Activated naive CD4-positive, alpha-beta T cell treated with anti-CD3 and anti-CD28 coated beads, Interleukin-2, amount 50 U/mL, for 72 hours (primary cell): ENCODE measurements at regions not wholly inside any gene's neighbourhood (a gene's known extent, or its start where the extent isn't known, plus 50 kb on each side); places are given as distances from the start of the nearest gene placed in this dataset.

Experiments used
- ATAC-seq, 2 donors: fragments of 150-1000 bp; cut with Tn5 transposase; 2 replicates each; pipeline ENCODE4 v1.10.0; 2021; ENCODE audit warnings: mild to moderate bottlenecking in 2 of 2, moderate library complexity in 2 of 2
- DNase-seq, 2 donors: peaks; one replicate each; pipeline ENCODE4 v3.0.0; 2021 to 2022; ENCODE audit warnings: low spot score in 2 of 2
- H3K27ac Mint-ChIP-seq, 2 donors: one replicate each; pipeline ENCODE4 v1.8.0; 2022; ENCODE audit warnings: mild to moderate bottlenecking in 2 of 2, mixed read lengths in 2 of 2
- H3K36me3 Mint-ChIP-seq, 2 donors: one replicate each; pipeline ENCODE4 v1.8.0; 2022; ENCODE audit warnings: mixed read lengths in 2 of 2
- H3K9me3 Mint-ChIP-seq, 2 donors: one replicate each; pipeline ENCODE4 v1.8.0; 2022; ENCODE audit warnings: mixed read lengths in 2 of 2

DNA sequence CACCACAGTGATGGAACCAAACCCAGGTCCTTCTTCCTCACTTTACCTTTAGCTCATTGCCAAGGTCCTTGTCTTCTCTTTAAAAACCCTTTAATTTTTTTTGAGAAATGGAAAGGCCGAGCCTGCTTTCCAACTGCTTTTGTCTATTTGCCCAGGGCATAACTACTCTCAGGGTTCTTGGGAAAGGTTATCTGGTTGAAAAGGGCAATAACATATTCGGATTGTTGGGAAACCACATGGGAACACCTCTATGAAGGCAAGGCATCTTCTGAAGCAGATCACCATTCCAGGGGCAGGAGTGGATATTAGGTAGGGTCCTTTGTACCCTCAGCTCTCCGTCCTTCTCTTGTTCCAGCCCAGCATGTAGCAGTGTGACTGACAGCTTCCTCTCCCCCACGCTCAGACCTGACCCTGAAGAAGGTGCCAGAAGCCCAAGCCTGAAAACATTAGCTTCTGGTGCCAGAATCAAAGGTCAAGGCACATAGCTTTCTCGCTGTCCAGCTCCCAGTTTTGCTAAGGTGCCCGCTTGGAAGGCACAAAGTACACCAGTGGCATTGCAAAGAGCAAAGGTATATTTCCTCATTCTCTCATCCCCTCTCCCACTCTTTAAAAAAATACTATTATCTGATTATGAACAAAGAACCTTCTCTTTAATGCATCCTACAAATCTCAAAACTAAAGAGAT lies 123.2 kb upstream of the LINC00305 start:
- ATAC-seq (no peak), DNase-seq (no peak)
- peaks cover 10 to 30% of the 10 kb centered on the region in 2 donors for H3K9me3 Mint-ChIP-seq
- H3K36me3 Mint-ChIP-seq, result no peaks in the 10 kb centered on the region
- no peak overlapping the region for H3K27ac Mint-ChIP-seq

DNA sequence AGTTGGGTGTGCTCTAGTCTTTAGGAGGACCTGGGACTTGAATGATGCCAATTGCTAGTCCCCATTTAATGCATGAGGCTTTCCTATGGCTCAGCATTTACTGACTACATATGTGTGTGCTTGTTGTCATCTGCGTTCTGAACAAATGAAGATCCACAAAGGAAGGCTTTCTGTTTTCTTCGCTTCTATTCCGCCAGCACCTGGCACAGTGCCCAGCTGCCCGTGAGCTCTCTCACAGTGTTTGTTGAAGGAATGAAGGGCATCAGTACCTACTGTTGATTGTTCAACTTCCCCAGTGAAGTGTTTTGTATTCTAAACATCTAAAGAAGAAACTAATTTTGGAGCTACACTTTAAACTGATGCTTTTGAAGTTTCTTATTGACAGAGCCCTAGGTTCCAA lies 122.4 kb upstream of the LINC00305 start:
- ATAC-seq (no peak), DNase-seq (no peak)
- Mint-ChIP-seq H3K36me3 (no peaks in the 10 kb centered on the region), H3K9me3 (peaks cover 6 to 27% of the 10 kb centered on the region in 2 donors), H3K27ac (no peak overlapping the region)

DNA sequence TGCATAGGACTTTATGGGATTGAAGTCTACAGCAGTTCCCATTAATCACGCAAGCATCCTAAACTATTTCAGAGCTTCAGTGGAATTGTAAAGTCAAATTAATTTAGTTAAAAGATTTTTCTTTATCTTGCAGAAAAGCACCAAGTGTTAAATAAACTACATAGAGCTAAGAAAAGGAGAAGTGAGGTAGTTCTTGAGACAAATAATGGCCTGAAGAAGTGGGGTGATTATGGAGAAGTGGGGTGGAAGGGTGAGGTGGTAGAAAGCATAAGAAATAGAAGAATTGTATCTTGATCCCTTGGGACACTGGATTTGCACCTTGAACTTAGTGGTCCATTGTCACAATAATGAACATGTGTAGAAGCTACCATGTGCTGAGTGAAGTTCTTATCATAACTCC lies 121.7 kb upstream of the LINC00305 start:
- Mint-ChIP-seq H3K36me3 (no peaks in the 10 kb centered on the region), H3K9me3 (peaks cover 9 to 29% of the 10 kb centered on the region in 2 donors), H3K27ac (no peak overlapping the region)
- DNase-seq (no peak), ATAC-seq (no peak)

DNA sequence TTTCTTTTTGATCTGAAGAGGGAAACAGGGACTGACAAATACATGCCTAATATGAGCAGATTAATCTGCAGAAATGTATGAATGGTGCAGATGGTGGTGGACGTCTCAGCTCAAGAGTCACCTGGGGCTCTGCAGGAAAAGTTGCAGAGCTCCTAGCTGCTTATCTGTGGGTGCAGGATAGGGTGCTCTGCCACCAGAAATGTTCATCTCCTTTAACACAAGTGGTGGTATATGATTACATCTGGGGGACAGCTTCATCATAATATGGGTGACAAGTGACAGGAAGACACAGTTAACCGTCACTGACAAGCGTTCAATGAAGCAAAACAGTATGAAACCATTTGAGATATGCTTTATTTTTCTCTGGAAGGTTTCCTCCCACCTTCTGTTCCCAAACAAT lies 121.2 kb upstream of the LINC00305 start:
- no peak for ATAC-seq
- Mint-ChIP-seq H3K9me3 (peaks cover 12 to 29% of the 10 kb centered on the region in 2 donors), H3K36me3 (no peaks in the 10 kb centered on the region), H3K27ac (no peak overlapping the region)
- DNase-seq, result no peak

DNA sequence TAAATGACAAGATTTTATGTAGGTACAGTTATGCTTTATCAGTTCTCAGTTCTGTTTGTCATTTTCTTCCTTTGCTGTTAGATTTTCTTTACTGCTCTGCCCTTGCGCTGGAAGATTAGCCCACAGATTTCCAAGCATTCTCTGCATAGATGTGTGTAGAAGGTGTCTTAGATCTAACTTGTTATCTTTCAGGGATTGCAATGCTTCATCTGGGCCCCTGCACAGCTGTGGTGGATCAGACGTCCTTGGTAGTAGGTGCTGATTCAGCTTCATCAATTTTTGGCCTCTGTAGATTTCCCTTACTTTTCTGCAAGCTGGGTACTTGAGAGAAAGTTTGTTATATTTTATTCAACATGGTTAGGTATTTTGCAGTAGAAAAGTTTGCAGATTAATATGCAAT lies 115.3 kb upstream of the LINC00305 start:
- DNase-seq (no peak), ATAC-seq (no peak)
- no peak overlapping the region for H3K27ac Mint-ChIP-seq
- H3K9me3 Mint-ChIP-seq, result peaks cover 8 to 13% of the 10 kb centered on the region in 2 donors
- no peaks in the 10 kb centered on the region for H3K36me3 Mint-ChIP-seq

DNA sequence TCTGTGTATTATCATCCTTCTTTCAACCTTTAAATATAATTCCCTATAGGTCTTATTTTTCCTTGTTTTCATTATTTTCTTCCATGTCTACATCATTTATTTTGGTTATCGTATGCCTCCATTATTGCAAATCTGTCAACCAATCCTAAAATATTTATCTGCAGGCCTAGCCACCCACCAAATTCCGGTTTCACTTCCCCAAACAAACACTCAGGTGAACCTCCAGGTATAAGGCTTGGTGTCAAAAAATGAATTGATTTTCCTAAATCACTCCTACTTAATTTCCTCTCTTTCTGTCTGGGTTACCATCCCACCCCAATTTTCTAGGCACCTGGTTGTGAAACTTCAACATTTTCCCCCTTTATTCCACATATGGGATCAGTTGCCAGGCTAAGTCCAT lies 111.9 kb upstream of the LINC00305 start:
- DNase-seq, result no peak
- ATAC-seq, result no peak
- Mint-ChIP-seq H3K27ac (no peak overlapping the region), H3K36me3 (no peaks in the 10 kb centered on the region), H3K9me3 (peaks cover 8 to 13% of the 10 kb centered on the region in 2 donors)

DNA sequence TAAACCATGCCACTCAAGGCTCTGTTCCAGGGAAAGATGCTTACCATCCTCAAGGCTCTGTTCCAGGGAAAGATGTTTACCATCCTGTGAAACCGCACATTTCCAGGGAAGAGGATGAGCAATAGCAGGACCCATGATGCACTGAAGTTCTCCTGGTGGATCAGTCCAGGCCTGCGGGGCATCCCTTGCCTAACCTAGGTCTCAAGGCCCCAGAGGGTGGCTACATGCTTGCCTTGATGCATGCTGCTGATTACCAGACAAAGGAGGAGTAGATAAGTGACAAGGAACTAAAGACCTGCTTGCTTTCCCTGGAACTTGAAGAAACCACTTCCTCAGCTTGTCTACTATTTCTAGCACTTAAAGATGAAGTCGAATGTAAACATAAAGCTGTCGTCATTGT lies 111.0 kb upstream of the LINC00305 start:
- no peak overlapping the region for H3K27ac Mint-ChIP-seq
- no peak for ATAC-seq
- DNase-seq, result no peak
- no peaks in the 10 kb centered on the region for H3K36me3 Mint-ChIP-seq
- peaks cover 6% of the 10 kb centered on the region in 2 donors for H3K9me3 Mint-ChIP-seq

DNA sequence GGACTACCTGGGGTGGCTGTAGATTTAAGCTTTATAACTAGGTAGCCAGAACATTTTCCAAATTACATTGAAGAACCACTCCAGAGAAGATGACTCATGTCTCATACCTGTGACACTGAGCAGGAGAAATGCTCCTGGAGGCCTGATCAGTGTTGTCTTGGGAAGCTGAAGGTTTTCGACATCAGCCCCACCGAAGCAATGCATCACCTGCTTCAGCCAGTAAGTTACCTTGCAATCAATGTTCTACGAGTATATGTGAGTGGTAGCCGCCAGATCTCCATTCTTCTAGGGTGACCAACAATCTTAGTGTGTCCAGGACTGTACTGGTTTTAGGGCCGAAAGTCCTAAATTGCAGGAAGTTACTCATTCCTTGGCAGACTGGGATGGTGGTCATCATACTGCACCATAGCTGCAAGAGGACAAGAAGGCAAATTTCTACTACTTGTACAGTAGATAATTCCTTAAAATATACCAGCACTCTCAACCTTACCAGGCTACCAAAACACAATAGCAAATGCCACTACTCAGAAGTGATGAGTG lies 109.3 kb upstream of the LINC00305 start:
- Mint-ChIP-seq H3K9me3 (peaks cover 4 to 6% of the 10 kb centered on the region in 2 donors), H3K27ac (no peak overlapping the region), H3K36me3 (no peaks in the 10 kb centered on the region)
- ATAC-seq (no peak), DNase-seq (no peak)

DNA sequence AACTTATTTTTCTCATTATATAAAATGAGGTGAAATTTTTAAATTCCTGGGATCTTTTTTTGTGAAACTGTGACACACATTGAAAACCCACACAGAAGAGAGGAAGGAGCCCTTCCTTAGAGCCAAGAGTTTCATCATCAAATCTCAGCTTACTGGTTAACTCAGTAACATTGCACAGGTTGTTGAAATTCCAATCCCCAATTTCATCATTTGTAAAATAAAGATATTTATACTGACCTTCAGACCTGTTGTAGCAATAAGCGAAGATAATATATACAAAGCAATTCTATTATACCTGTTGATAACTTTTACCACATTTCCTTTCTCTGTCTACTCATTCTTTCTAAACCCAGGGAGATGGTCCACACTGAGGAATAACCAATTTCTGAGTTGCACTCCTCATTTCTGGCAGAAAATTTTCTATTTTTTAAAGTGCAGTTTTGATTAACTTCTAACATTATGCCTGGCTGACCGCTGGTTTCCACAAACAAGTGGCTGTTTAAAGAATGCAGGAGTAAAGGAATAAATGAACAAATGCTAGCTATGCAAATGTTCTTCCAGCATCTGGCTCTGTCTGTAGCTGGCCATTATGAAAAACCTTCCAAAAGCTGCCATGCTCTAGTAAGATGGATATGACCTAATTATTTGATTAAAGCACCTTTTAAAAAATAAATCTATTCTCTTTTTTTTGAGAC lies 105.7 kb upstream of the LINC00305 start:
- ATAC-seq (no peak), DNase-seq (no peak)
- Mint-ChIP-seq H3K9me3 (peaks cover 5 to 7% of the 10 kb centered on the region in 2 donors), H3K36me3 (no peaks in the 10 kb centered on the region), H3K27ac (no peak overlapping the region)

DNA sequence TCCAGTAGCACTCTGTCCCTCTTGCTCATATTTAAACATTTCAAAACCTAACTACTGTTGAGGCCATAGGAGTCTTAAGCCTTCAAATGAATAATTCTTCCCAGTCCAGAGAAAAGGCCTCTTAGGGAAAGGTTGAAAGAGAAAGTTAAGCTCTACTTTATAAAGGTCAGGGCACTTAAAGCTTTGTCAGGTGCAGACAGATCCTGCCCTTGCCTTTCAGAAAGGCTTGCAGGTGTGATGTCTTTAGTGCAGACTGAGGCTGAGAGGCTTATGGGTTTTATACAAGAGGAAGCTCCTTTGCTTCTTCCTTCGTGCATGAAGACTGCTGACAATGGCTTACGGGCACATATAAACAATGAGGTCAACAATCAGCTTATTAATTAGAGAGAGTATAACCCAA lies 105.0 kb upstream of the LINC00305 start:
- no peak for ATAC-seq
- no peak overlapping the region for H3K27ac Mint-ChIP-seq
- H3K36me3 Mint-ChIP-seq, result no peaks in the 10 kb centered on the region
- DNase-seq, result no peak
- peaks cover 5 to 10% of the 10 kb centered on the region in 2 donors for H3K9me3 Mint-ChIP-seq

DNA sequence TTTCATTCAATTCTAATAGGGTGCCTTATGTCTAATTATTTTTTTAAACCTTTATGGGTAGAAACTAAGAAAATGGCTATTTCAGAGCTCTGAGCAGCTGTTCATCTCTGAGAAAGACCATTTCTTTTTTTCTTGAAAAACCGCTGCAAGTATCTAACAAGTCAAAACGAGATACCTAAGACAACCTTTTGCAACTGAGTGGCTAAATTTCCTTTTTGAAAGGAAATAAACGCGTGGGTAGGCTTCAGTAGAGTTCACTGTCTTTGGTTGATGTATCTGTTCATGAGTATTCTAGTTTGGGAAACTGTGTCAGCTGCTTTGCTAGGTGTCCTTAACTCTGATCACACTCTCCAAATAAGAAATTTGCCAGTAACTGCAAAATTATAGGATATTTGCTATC lies 104.3 kb upstream of the LINC00305 start:
- Mint-ChIP-seq H3K36me3 (no peaks in the 10 kb centered on the region), H3K27ac (no peak overlapping the region), H3K9me3 (peaks cover 5 to 10% of the 10 kb centered on the region in 2 donors)
- ATAC-seq (no peak), DNase-seq (no peak)

DNA sequence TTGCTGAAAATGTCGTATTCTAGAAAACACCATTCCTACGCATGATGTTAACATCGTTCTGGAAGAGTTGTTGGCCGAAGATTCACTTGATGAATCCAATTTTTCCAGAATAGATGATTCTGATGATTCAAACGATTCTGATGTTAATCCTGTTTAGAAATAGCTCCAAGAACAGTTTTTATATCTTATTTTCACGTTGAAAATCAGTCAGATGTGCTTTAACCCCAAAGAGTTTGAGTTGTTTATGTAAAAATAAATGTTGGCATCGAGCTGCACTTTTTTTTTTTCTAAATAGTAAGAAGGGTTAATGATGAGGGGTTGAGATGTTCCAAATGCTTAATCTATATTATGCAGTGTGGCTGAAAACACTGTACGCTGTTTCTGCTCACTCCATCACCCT lies 99.9 kb upstream of the LINC00305 start:
- DNase-seq, result no peak
- Mint-ChIP-seq H3K27ac (no peak overlapping the region), H3K36me3 (no peaks in the 10 kb centered on the region), H3K9me3 (peaks cover 5 to 7% of the 10 kb centered on the region in 2 donors)
- no peak for ATAC-seq

DNA sequence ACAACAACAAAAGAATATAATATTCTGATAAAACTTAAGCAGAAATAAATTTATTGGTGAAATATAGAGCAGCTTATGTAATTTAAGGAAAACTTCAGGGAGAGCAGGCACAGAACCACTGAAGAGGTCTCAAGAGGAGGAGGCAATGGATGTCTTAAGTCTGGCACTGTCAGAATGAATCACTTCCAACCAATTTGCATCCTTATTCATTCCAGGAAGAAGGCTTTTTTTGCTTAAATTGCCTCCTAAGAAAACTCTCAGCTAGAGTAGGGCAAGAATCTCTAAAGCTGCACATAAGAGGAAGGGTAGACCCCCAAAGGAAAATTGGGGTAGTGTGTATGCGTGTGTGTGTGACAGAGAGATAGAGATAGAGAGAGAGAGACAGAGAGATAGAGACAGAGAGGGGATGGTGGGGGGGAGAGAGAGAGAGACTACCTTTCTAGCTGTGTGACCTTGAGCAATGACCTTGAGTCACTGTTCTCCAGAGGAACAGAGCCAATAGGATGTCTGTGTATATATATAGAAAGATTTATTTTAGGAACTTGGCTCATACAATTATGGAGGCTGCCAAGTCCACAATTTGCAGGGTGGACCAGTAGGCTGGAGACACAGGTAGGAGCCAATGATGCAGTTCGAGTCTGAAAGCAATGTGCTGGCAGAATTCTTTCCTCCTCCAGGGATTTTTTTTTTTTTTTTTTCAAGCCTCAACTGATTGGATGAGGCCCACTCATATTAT lies 96.4 kb upstream of the LINC00305 start:
- no peak for ATAC-seq
- Mint-ChIP-seq H3K27ac (no peak overlapping the region), H3K9me3 (peaks cover 0 to 7% of the 10 kb centered on the region in 2 donors), H3K36me3 (no peaks in the 10 kb centered on the region)
- DNase-seq, result no peak

DNA sequence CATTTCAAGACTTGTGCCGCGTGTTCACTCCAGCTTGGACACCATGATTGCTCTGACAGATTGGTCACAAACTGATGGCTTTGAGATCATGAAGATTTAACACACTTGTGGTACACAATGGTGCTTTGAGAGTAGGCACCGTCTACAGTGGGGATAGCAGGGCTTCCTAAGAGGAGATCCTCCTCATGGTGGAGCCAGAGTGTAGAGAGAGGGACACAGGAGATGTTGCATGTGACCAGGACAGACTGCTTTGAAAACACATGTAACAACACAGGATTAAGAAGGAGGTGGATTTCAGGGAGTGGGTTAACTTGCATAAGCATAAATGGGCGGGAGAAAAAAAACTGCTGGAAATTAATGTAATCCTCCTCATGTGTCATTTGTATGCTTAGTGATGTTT lies 95.7 kb upstream of the LINC00305 start:
- no peak for ATAC-seq
- Mint-ChIP-seq H3K27ac (no peak overlapping the region), H3K36me3 (no peaks in the 10 kb centered on the region), H3K9me3 (peaks cover 0 to 7% of the 10 kb centered on the region in 2 donors)
- no peak for DNase-seq

DNA sequence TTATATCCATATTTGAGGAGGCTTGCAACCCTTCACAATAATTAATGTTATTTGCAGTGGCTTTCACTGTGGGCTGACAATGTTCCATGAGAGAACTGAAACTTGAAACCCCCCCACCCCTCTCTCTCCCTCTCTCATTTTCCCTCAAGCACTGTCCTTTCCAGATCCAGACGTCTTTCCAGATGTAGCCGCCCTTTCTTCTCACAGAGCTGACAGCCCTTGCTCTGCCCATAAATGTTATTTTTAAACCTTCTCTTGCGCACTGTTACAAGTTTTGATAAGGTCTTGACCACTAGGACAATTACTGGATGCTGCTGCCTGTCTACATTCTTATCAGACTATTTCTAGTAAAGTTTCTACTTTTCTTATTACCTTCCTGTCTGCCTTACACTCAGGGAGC lies 91.4 kb upstream of the LINC00305 start:
- H3K36me3 Mint-ChIP-seq, result no peaks in the 10 kb centered on the region
- ATAC-seq (no peak), DNase-seq (no peak)
- no peak overlapping the region for H3K27ac Mint-ChIP-seq
- peaks cover 0 to 3% of the 10 kb centered on the region in 2 donors for H3K9me3 Mint-ChIP-seq

DNA sequence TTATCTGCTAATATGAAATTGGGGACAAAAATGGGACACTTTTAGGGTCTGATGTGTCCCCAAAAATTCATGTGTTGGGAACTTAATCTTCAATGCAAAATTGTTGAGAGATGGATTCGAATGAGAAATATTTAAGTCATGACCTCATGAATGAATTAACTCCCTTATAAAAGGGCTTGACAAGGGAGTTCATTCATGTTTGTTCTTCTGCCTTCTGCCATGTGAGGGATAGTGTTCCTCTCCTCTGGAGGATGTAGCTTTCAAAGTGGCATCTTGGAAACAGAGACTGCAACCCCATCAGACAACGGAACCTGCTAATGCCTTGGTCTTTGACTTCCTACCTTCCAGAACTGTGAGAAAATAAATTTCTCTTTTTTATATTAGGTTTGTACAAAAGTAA lies 89.2 kb upstream of the LINC00305 start:
- ATAC-seq, result no peak
- H3K27ac Mint-ChIP-seq, result no peak overlapping the region
- no peaks in the 10 kb centered on the region for H3K36me3 Mint-ChIP-seq
- H3K9me3 Mint-ChIP-seq, result no peaks in the 10 kb centered on the region
- DNase-seq, result no peak

DNA sequence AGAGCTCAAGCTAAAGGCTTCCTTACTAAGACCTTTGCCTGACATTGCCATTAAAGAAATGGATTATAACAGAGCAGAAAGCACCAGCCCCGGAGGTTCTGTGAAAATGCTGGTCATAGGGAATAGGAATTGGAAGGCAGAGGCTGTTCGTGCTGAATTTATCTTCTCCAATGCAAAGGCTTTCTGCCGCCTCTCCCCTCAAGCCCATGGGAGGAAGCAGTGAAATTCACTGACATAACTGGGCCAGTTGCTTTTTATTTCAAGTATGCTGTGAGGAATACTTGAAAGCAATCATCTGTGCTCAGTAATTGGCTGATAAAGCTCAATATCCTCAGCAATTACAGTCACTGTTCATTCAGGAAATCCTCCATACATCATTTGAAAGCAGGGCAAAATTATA lies 85.4 kb upstream of the LINC00305 start:
- Mint-ChIP-seq H3K27ac (no peak overlapping the region), H3K9me3 (peaks cover 6 to 9% of the 10 kb centered on the region in 2 donors), H3K36me3 (peaks cover 0 to 6% of the 10 kb centered on the region in 2 donors)
- ATAC-seq (no peak), DNase-seq (no peak)
